ENCODE measurements at regions not wholly inside any gene's neighbourhood (a gene's known extent, or its start where the extent isn't known, plus 50 kb on each side); places are given as distances from the start of the nearest gene placed in this dataset.
"Not testable (repeated sequence)": the region's sequence is repeated elsewhere in the genome, so short reads cannot be mapped to it uniquely, and the experiment has no call there.

DNA sequence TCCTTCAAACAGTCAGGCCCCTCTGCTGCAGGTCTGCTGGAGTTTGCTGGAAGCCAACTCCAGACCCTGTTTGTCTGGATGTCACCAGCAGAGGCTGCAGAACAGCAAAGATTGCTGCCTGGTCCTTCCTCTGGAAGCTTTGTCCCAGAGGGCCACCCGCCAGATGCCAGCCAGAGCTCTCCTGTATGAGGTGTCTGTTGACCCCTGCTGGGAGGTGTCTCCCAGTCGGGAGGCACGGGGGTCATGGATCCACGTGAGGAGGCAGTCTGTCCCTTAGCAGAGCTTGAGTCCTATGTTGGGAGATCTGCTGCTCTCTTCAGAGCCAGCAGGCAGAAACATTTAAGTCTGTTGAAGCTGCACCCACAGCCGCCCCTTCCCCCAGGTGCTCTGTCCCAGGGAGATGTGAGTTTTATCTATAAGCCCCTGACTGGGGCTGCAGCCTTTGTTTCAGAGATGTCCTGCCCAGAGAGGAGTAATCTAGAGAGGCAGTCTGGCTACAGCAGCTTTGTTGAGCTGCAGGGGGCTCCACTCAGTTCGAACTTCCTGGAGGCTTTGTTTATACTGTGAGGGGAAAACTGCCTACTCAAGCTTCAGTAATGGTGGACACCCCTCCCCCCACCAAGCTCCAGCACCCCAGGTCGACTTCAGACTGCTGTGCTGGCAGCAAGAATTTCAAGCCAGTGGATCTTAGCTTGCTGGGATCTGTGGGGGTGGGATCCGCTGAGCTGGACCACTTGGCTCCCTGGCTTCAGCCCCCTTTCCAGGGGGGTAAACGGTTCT is 72.1 kb downstream of the OGFRL1 start:
- H3K27ac Mint-ChIP-seq; H3K27me3 Mint-ChIP-seq (ENCODE audit: low read depth); H3K4me3 Mint-ChIP-seq; POLR2A ChIA-PET: not testable (repeated sequence)
- H3K36me3 Mint-ChIP-seq, result peaks cover 16% of the 10 kb centered on the region
- H3K4me1 Mint-ChIP-seq, result peaks cover 11% of the 10 kb centered on the region; the same call in 1 of the 2 replicates
- CTCF ChIA-PET, result interaction anchor here (0.8 to 2.2 kb wide), 5 partner anchors 10 to 170 kb away, joined by 3 to 7 read pairs (median 4); no protein-coding TSS in a partner anchor
- ATAC-seq (peak; percentile 68), DNase-seq (ENCODE audit: low spot score) (peak; percentile 36)
- H3K9me3 Mint-ChIP-seq, result peaks cover 40% of the 10 kb centered on the region

DNA sequence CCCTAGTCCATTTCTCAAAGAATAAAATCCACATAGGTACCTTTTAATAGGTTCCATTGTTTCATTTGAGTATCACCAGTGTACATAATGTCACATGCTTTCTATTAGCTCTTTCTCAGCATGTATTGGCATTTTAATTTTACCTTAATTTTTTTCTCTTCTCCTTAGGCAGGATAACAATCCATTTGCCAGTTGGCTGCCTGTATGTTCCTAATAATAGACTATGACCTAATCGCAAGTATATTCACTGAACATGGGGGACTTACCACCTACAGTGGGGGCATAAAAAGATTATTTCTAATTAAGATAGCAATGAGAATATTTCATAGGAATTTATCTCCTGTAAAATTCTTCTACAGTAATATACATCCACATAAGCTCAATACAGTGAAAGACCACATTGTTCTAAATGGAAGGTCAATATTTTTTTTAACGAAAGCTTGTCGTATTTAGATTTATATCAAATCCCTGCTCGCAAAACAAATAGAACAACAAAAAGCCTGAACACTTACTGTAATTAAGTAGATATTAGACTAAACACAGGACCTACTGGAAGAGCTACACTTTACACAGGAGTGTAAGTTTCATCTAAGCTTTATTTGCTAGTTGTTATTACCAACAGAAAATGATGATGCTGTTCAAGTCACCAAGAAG is 76.4 kb downstream of the OGFRL1 start:
- no peak for ATAC-seq
- CTCF ChIA-PET, result no interaction called here
- TF ChIP-seq CREM (CRISPR knock-in tag; IDR thresholded peaks at IDR 0.05) (no peak), IRF2 (CRISPR knock-in tag; IDR thresholded peaks at IDR 0.05; ENCODE audit: borderline replicate concordance, low read depth) (no peak), FOXP1 (CRISPR knock-in tag; IDR thresholded peaks at IDR 0.05; ENCODE audit: borderline replicate concordance) (no peak), SMAD4 (CRISPR knock-in tag; IDR thresholded peaks at IDR 0.05) (no peak), TEAD1 (CRISPR knock-in tag; IDR thresholded peaks at IDR 0.05) (no peak), ATF1 (CRISPR knock-in tag; IDR thresholded peaks at IDR 0.05) (no peak), PRRX2 (CRISPR knock-in tag; IDR thresholded peaks at IDR 0.05) (no peak), RORB (CRISPR knock-in tag; IDR thresholded peaks at IDR 0.05) (no peak), TCF7 (CRISPR knock-in tag; IDR thresholded peaks at IDR 0.05; ENCODE audit: low read depth) (no peak), ZNF317 (CRISPR knock-in tag; IDR thresholded peaks at IDR 0.05; ENCODE audit: borderline replicate concordance, low read depth) (no peak), SP1 (CRISPR knock-in tag; conservative IDR thresholded peaks at IDR 0.05) (no peak), SMAD3 (CRISPR knock-in tag; IDR thresholded peaks at IDR 0.05; ENCODE audit: borderline replicate concordance) (no peak), ZNF423 (CRISPR knock-in tag; IDR thresholded peaks at IDR 0.05) (no peak)
- TF ChIP-seq, protein P1, sequence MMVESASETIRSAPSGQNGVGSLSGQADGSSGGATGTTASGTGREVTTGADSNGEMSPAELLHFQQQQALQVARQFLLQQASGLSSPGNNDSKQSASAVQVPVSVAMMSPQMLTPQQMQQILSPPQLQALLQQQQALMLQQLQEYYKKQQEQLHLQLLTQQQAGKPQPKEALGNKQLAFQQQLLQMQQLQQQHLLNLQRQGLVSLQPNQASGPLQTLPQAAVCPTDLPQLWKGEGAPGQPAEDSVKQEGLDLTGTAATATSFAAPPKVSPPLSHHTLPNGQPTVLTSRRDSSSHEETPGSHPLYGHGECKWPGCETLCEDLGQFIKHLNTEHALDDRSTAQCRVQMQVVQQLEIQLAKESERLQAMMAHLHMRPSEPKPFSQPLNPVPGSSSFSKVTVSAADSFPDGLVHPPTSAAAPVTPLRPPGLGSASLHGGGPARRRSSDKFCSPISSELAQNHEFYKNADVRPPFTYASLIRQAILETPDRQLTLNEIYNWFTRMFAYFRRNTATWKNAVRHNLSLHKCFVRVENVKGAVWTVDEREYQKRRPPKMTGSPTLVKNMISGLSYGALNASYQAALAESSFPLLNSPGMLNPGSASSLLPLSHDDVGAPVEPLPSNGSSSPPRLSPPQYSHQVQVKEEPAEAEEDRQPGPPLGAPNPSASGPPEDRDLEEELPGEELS (CRISPR knock-in tag; IDR thresholded peaks at IDR 0.05), result no peak
- TF ChIP-seq, protein P2, sequence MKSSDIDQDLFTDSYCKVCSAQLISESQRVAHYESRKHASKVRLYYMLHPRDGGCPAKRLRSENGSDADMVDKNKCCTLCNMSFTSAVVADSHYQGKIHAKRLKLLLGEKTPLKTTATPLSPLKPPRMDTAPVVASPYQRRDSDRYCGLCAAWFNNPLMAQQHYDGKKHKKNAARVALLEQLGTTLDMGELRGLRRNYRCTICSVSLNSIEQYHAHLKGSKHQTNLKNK (CRISPR knock-in tag; IDR thresholded peaks at IDR 0.05), result no peak
- TF ChIP-seq, protein P3, sequence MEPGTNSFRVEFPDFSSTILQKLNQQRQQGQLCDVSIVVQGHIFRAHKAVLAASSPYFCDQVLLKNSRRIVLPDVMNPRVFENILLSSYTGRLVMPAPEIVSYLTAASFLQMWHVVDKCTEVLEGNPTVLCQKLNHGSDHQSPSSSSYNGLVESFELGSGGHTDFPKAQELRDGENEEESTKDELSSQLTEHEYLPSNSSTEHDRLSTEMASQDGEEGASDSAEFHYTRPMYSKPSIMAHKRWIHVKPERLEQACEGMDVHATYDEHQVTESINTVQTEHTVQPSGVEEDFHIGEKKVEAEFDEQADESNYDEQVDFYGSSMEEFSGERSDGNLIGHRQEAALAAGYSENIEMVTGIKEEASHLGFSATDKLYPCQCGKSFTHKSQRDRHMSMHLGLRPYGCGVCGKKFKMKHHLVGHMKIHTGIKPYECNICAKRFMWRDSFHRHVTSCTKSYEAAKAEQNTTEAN (CRISPR knock-in tag; IDR thresholded peaks at IDR 0.05), result no peak
- TF ChIP-seq, protein P4, sequence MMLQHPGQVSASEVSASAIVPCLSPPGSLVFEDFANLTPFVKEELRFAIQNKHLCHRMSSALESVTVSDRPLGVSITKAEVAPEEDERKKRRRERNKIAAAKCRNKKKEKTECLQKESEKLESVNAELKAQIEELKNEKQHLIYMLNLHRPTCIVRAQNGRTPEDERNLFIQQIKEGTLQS (CRISPR knock-in tag; conservative IDR thresholded peaks at IDR 0.05), result no peak
- TF ChIP-seq, protein P5, sequence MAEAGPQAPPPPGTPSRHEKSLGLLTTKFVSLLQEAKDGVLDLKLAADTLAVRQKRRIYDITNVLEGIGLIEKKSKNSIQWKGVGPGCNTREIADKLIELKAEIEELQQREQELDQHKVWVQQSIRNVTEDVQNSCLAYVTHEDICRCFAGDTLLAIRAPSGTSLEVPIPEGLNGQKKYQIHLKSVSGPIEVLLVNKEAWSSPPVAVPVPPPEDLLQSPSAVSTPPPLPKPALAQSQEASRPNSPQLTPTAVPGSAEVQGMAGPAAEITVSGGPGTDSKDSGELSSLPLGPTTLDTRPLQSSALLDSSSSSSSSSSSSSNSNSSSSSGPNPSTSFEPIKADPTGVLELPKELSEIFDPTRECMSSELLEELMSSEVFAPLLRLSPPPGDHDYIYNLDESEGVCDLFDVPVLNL (CRISPR knock-in tag; IDR thresholded peaks at IDR 0.05; ENCODE audit: borderline replicate concordance, low read depth), result no peak
- TF ChIP-seq, protein P6, sequence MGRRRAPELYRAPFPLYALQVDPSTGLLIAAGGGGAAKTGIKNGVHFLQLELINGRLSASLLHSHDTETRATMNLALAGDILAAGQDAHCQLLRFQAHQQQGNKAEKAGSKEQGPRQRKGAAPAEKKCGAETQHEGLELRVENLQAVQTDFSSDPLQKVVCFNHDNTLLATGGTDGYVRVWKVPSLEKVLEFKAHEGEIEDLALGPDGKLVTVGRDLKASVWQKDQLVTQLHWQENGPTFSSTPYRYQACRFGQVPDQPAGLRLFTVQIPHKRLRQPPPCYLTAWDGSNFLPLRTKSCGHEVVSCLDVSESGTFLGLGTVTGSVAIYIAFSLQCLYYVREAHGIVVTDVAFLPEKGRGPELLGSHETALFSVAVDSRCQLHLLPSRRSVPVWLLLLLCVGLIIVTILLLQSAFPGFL (CRISPR knock-in tag; IDR thresholded peaks at IDR 0.05; ENCODE audit: borderline replicate concordance), result no peak
- TF ChIP-seq, protein P7, sequence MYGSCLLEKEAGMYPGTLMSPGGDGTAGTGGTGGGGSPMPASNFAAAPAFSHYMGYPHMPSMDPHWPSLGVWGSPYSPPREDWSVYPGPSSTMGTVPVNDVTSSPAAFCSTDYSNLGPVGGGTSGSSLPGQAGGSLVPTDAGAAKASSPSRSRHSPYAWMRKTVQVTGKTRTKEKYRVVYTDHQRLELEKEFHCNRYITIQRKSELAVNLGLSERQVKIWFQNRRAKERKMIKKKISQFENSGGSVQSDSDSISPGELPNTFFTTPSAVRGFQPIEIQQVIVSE (CRISPR knock-in tag; IDR thresholded peaks at IDR 0.05; ENCODE audit: borderline replicate concordance), result no peak
- Mint-ChIP-seq H3K36me3 (peaks cover 7% of the 10 kb centered on the region), H3K27ac (no peak overlapping the region), H3K4me3 (no peak overlapping the region), H3K4me1 (peaks cover 26% of the 10 kb centered on the region), H3K9me3 (peaks cover 16% of the 10 kb centered on the region), H3K27me3 (ENCODE audit: low read depth) (no peaks in the 10 kb centered on the region)
- DNase-seq (ENCODE audit: low spot score), result no peak
- POLR2A ChIA-PET, result no interaction called here
